Stimulated activated naive CD8-positive, alpha-beta T cell treated with anti-CD3 and anti-CD28 coated beads, Interleukin-15, Interleukin-2, amounts not matched to agents 100 ng/mL and 50 ng/mL, for 24 hours (primary cell): ENCODE measurements at regions not wholly inside any gene's neighbourhood (a gene's known extent, or its start where the extent isn't known, plus 50 kb on each side); places are given as distances from the start of the nearest gene placed in this dataset.
"Not testable (repeated sequence)": the region's sequence is repeated elsewhere in the genome, so short reads cannot be mapped to it uniquely, and the experiment has no call there.

Experiments
- H3K27ac Mint-ChIP-seq: one replicate; pipeline ENCODE4 v1.8.0; 2021; ENCODE audit warnings: mild to moderate bottlenecking, mixed read lengths
- H3K27me3 Mint-ChIP-seq: one replicate; pipeline ENCODE4 v1.8.0; 2021; ENCODE audit warnings: mixed read lengths
- H3K36me3 Mint-ChIP-seq: one replicate; pipeline ENCODE4 v1.8.0; 2021; ENCODE audit warnings: low read depth, mixed read lengths
- H3K4me1 Mint-ChIP-seq: one replicate; pipeline ENCODE4 v1.8.0; 2021; ENCODE audit warnings: low read depth, mixed read lengths
- H3K4me3 Mint-ChIP-seq: one replicate; pipeline ENCODE4 v1.8.0; 2021; ENCODE audit warnings: mild to moderate bottlenecking, mixed read lengths
- H3K9me3 Mint-ChIP-seq: one replicate; pipeline ENCODE4 v1.8.0; 2021; ENCODE audit warnings: mixed read lengths

GRCh38 chr6:141366796-141367195 is 765.9 kb upstream of the GJE1 start:
- H3K36me3 Mint-ChIP-seq, H3K27ac Mint-ChIP-seq, H3K27me3 Mint-ChIP-seq, H3K4me1 Mint-ChIP-seq, H3K4me3 Mint-ChIP-seq, H3K9me3 Mint-ChIP-seq: not testable (repeated sequence)

- H3K4me3 Mint-ChIP-seq = no peak overlapping the region
- no peaks in the 10 kb centered on the region for H3K4me1 Mint-ChIP-seq
- no peak overlapping the region for H3K27ac Mint-ChIP-seq
- H3K27me3 Mint-ChIP-seq = no peaks in the 10 kb centered on the region
- H3K36me3 Mint-ChIP-seq = no peaks in the 10 kb centered on the region
- H3K9me3 Mint-ChIP-seq = no peaks in the 10 kb centered on the region
These were observed 768.0 kb upstream of the GJE1 start for GRCh38 chr6:141364694-141365093.

- Mint-ChIP-seq H3K36me3 (no peaks in the 10 kb centered on the region), H3K27me3 (no peaks in the 10 kb centered on the region), H3K4me3 (no peak overlapping the region), H3K27ac (no peak overlapping the region), H3K4me1 (no peaks in the 10 kb centered on the region), H3K9me3 (no peaks in the 10 kb centered on the region)
These were observed 768.5 kb upstream of the GJE1 start for GRCh38 chr6:141364232-141364631.

GRCh38 chr6:141361559-141361958 is 771.2 kb upstream of the GJE1 start:
- no peak overlapping the region for H3K4me3 Mint-ChIP-seq
- H3K4me1 Mint-ChIP-seq = no peaks in the 10 kb centered on the region
- no peaks in the 10 kb centered on the region for H3K36me3 Mint-ChIP-seq
- no peaks in the 10 kb centered on the region for H3K27me3 Mint-ChIP-seq
- no peaks in the 10 kb centered on the region for H3K9me3 Mint-ChIP-seq
- no peak overlapping the region for H3K27ac Mint-ChIP-seq

- no peaks in the 10 kb centered on the region for H3K4me1 Mint-ChIP-seq
These were observed 772.8 kb upstream of the GJE1 start for GRCh38 chr6:141359953-141360352.

GRCh38 chr6:141354191-141354955 is 778.4 kb upstream of the GJE1 start:
- no peak overlapping the region for H3K27ac Mint-ChIP-seq
- H3K36me3 Mint-ChIP-seq = no peaks in the 10 kb centered on the region
- no peaks in the 10 kb centered on the region for H3K9me3 Mint-ChIP-seq
- H3K27me3 Mint-ChIP-seq = no peaks in the 10 kb centered on the region
- H3K4me3 Mint-ChIP-seq = no peak overlapping the region
- no peaks in the 10 kb centered on the region for H3K4me1 Mint-ChIP-seq

More at GRCh38 chr6:141359953-141360352, 772.8 kb upstream of the GJE1 start:
- no peaks in the 10 kb centered on the region for H3K9me3 Mint-ChIP-seq
- no peak overlapping the region for H3K4me3 Mint-ChIP-seq
- no peaks in the 10 kb centered on the region for H3K36me3 Mint-ChIP-seq
- no peak overlapping the region for H3K27ac Mint-ChIP-seq
- no peaks in the 10 kb centered on the region for H3K27me3 Mint-ChIP-seq

GRCh38 chr6:141351721-141352120 is 781.0 kb upstream of the GJE1 start:
- Mint-ChIP-seq H3K4me3 (no peak overlapping the region), H3K36me3 (no peaks in the 10 kb centered on the region), H3K27me3 (no peaks in the 10 kb centered on the region), H3K9me3 (no peaks in the 10 kb centered on the region), H3K4me1 (no peaks in the 10 kb centered on the region), H3K27ac (no peak overlapping the region)

- H3K36me3 Mint-ChIP-seq = no peaks in the 10 kb centered on the region
These were observed 783.0 kb upstream of the GJE1 start for GRCh38 chr6:141349710-141350109.

GRCh38 chr6:141347906-141348492 is 784.7 kb upstream of the GJE1 start:
- Mint-ChIP-seq H3K27ac (no peak overlapping the region), H3K9me3 (no peaks in the 10 kb centered on the region), H3K27me3 (no peaks in the 10 kb centered on the region), H3K4me3 (no peak overlapping the region), H3K36me3 (no peaks in the 10 kb centered on the region), H3K4me1 (no peaks in the 10 kb centered on the region)

More at GRCh38 chr6:141349710-141350109, 783.0 kb upstream of the GJE1 start:
- Mint-ChIP-seq H3K9me3 (no peaks in the 10 kb centered on the region), H3K27me3 (no peaks in the 10 kb centered on the region), H3K27ac (no peak overlapping the region), H3K4me1 (no peaks in the 10 kb centered on the region), H3K4me3 (no peak overlapping the region)

- no peak overlapping the region for H3K4me3 Mint-ChIP-seq
- H3K27ac Mint-ChIP-seq = no peak overlapping the region
- H3K4me1 Mint-ChIP-seq = no peaks in the 10 kb centered on the region
- no peaks in the 10 kb centered on the region for H3K9me3 Mint-ChIP-seq
- H3K36me3 Mint-ChIP-seq = no peaks in the 10 kb centered on the region
- no peaks in the 10 kb centered on the region for H3K27me3 Mint-ChIP-seq
These were observed 785.6 kb upstream of the GJE1 start for GRCh38 chr6:141347086-141347485.

GRCh38 chr6:141346535-141346934 is 786.2 kb upstream of the GJE1 start:
- Mint-ChIP-seq H3K4me1 (no peaks in the 10 kb centered on the region), H3K9me3 (no peaks in the 10 kb centered on the region), H3K36me3 (no peaks in the 10 kb centered on the region), H3K27ac (no peak overlapping the region), H3K4me3 (no peak overlapping the region), H3K27me3 (no peaks in the 10 kb centered on the region)

- Mint-ChIP-seq H3K4me1 (no peaks in the 10 kb centered on the region), H3K9me3 (no peaks in the 10 kb centered on the region), H3K36me3 (no peaks in the 10 kb centered on the region), H3K27me3 (peaks cover 6% of the 10 kb centered on the region), H3K4me3 (no peak overlapping the region), H3K27ac (no peak overlapping the region)
These were observed 795.5 kb upstream of the GJE1 start for GRCh38 chr6:141337191-141337590.

GRCh38 chr6:141335477-141336273 is 797.0 kb upstream of the GJE1 start:
- no peaks in the 10 kb centered on the region for H3K4me1 Mint-ChIP-seq
- no peaks in the 10 kb centered on the region for H3K9me3 Mint-ChIP-seq
- no peak overlapping the region for H3K27ac Mint-ChIP-seq
- H3K36me3 Mint-ChIP-seq = no peaks in the 10 kb centered on the region
- H3K27me3 Mint-ChIP-seq = peaks cover 6% of the 10 kb centered on the region
- no peak overlapping the region for H3K4me3 Mint-ChIP-seq

GRCh38 chr6:141326925-141327324 is 805.8 kb upstream of the GJE1 start:
- H3K4me3 Mint-ChIP-seq = no peak overlapping the region

GRCh38 chr6:141326426-141326825 is 806.3 kb upstream of the GJE1 start:
- no peak overlapping the region for H3K4me3 Mint-ChIP-seq
- H3K4me1 Mint-ChIP-seq = peaks cover 15% of the 10 kb centered on the region
- H3K27ac Mint-ChIP-seq = no peak overlapping the region
- H3K27me3 Mint-ChIP-seq = no peaks in the 10 kb centered on the region
- H3K9me3 Mint-ChIP-seq = no peaks in the 10 kb centered on the region
- H3K36me3 Mint-ChIP-seq = no peaks in the 10 kb centered on the region

More at GRCh38 chr6:141326925-141327324, 805.8 kb upstream of the GJE1 start:
- peaks cover 14% of the 10 kb centered on the region for H3K4me1 Mint-ChIP-seq
- H3K27me3 Mint-ChIP-seq = no peaks in the 10 kb centered on the region
- no peaks in the 10 kb centered on the region for H3K36me3 Mint-ChIP-seq
- no peak overlapping the region for H3K27ac Mint-ChIP-seq
- H3K9me3 Mint-ChIP-seq = no peaks in the 10 kb centered on the region
